RWPE2 (cell line): ENCODE measurements at regions not wholly inside any gene's neighbourhood (a gene's known extent, or its start where the extent isn't known, plus 50 kb on each side); places are given as distances from the start of the nearest gene placed in this dataset.

Experiments
- ATAC-seq: fragments of 200-7000 bp; cut with Tn5 transposase; 3 replicates; pipeline ENCODE4 v1.9.1; 2021; ENCODE audit warnings: low read depth
- DNase-seq: peaks from one replicate; pipeline ENCODE4 v3.0.0-alpha.2; 2020; ENCODE audit warnings: low spot score
- H3K27ac ChIP-seq: fragments of 450-650 bp; 2 replicates; pipeline ENCODE4 v1.5.1; 2017; ENCODE audit warnings: mild to moderate bottlenecking; ENCODE audit not compliant: poor library complexity, severe bottlenecking
- H3K27me3 ChIP-seq: fragments of 250-450 bp; sonication (Bioruptor Pico); 2 replicates; pipeline ENCODE4 v1.5.1; 2021; ENCODE audit warnings: mild to moderate bottlenecking, moderate library complexity; ENCODE audit not compliant: insufficient read depth, poor library complexity, severe bottlenecking
- H3K36me3 ChIP-seq: fragments of 250-450 bp; sonication (Bioruptor Pico); 2 replicates; pipeline ENCODE4 v1.5.1; 2020; ENCODE audit warnings: low read depth, mild to moderate bottlenecking, moderate library complexity
- H3K4me1 ChIP-seq: fragments of 250-450 bp; sonication (Bioruptor Pico); 2 replicates; pipeline ENCODE4 v1.5.1; 2021; ENCODE audit warnings: mild to moderate bottlenecking, moderate library complexity; ENCODE audit not compliant: insufficient read depth, poor library complexity, severe bottlenecking
- H3K4me3 ChIP-seq: fragments of 250-450 bp; sonication (Bioruptor Pico); 2 replicates; pipeline ENCODE4 v1.5.1; 2021; ENCODE audit warnings: mild to moderate bottlenecking, moderate library complexity; ENCODE audit not compliant: severe bottlenecking
- H3K9me3 ChIP-seq: fragments of 250-450 bp; sonication (Bioruptor Pico); 2 replicates; pipeline ENCODE4 v1.5.1; 2021; ENCODE audit warnings: mild to moderate bottlenecking, moderate library complexity; ENCODE audit not compliant: severe bottlenecking
- CTCF ChIP-seq: fragments of 450-650 bp; IDR thresholded peaks from one replicate; pipeline ENCODE4 v1.5.1; 2017; ENCODE audit warnings: mild to moderate bottlenecking, moderate library complexity; ENCODE audit not compliant: poor library complexity, severe bottlenecking

- H3K27ac ChIP-seq = no peak overlapping the region
- no peak overlapping the region for H3K4me3 ChIP-seq
- TF ChIP-seq CTCF = no peak
- ATAC-seq (no peak), DNase-seq (no peak)
- no peaks in the 10 kb centered on the region for H3K36me3 ChIP-seq
- no peaks in the 10 kb centered on the region for H3K4me1 ChIP-seq
- no peaks in the 10 kb centered on the region for H3K9me3 ChIP-seq
- H3K27me3 ChIP-seq = no peaks in the 10 kb centered on the region
Observed at GRCh38 chr12:91940826-91941570, 204.6 kb downstream of the BTG1 start.

GRCh38 chr12:91940322-91940721, 205.3 kb downstream of the BTG1 start:
- H3K4me1 ChIP-seq = no peaks in the 10 kb centered on the region
- no peak for TF ChIP-seq CTCF
- H3K27me3 ChIP-seq = no peaks in the 10 kb centered on the region
- no peak overlapping the region for H3K27ac ChIP-seq
- no peaks in the 10 kb centered on the region for H3K9me3 ChIP-seq
- H3K4me3 ChIP-seq = no peak overlapping the region
- H3K36me3 ChIP-seq = no peaks in the 10 kb centered on the region
- no peak for ATAC-seq
- no peak for DNase-seq

GRCh38 chr12:91937706-91938105, 207.9 kb downstream of the BTG1 start:
- TF ChIP-seq CTCF = no peak
- ATAC-seq = no peak
- Histone ChIP-seq H3K27me3 (no peaks in the 10 kb centered on the region), H3K9me3 (no peaks in the 10 kb centered on the region), H3K36me3 (no peaks in the 10 kb centered on the region), H3K27ac (no peak overlapping the region), H3K4me3 (no peak overlapping the region), H3K4me1 (peaks cover 4% of the 10 kb centered on the region)
- DNase-seq = no peak

- Histone ChIP-seq H3K4me1 (peaks cover 4% of the 10 kb centered on the region), H3K4me3 (no peak overlapping the region), H3K9me3 (no peaks in the 10 kb centered on the region), H3K27me3 (no peaks in the 10 kb centered on the region), H3K27ac (no peak overlapping the region), H3K36me3 (no peaks in the 10 kb centered on the region)
- ATAC-seq (no peak), DNase-seq (no peak)
- TF ChIP-seq CTCF = no peak
Observed at GRCh38 chr12:91937009-91937408, 208.6 kb downstream of the BTG1 start.

GRCh38 chr12:91935296-91935695, 210.3 kb downstream of the BTG1 start:
- TF ChIP-seq CTCF = no peak
- no peak overlapping the region for H3K27ac ChIP-seq
- H3K36me3 ChIP-seq = no peaks in the 10 kb centered on the region
- H3K27me3 ChIP-seq = no peaks in the 10 kb centered on the region
- no peak for DNase-seq
- no peaks in the 10 kb centered on the region for H3K9me3 ChIP-seq
- peaks cover 4% of the 10 kb centered on the region for H3K4me1 ChIP-seq
- ATAC-seq = no peak
- no peak overlapping the region for H3K4me3 ChIP-seq
